NCI-H146 treated with DMSO at 0.1 percent for 48 hours (cell line): ENCODE measurements at regions not wholly inside any gene's neighbourhood (a gene's known extent, or its start where the extent isn't known, plus 50 kb on each side); places are given as distances from the start of the nearest gene placed in this dataset.
A peak's percentile ranks its signal among the peaks of the same experiment; 100 is the strongest.
"Not testable (repeated sequence)": the region's sequence is repeated elsewhere in the genome, so short reads cannot be mapped to it uniquely, and the experiment has no call there.

Experiments
- DNase-seq: peaks from one replicate; lab custom pipeline; 2025; ENCODE audit not compliant: unreplicated experiment; lab: John Stamatoyannopoulos, UW

DNA sequence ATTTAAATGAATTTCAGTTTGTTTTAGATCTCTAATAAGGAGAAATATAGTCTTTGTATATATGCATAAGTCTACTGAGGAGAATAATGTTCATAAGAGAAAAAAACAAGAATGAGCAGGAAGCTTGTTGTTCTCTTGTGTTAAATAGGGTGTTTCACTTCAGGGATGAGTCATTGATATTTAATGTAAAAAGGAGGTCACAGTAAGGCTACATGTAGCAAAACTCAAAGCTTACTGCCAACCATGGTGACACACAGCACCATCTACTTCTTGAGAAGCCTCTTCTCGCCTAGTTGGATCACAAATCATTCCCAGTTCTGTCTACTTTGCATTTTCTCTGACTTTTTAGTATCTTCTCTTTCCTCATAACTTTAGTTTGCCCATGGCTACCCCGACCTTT is 1466.0 kb upstream of the C9orf72 start:
- no peak for DNase-seq

DNA sequence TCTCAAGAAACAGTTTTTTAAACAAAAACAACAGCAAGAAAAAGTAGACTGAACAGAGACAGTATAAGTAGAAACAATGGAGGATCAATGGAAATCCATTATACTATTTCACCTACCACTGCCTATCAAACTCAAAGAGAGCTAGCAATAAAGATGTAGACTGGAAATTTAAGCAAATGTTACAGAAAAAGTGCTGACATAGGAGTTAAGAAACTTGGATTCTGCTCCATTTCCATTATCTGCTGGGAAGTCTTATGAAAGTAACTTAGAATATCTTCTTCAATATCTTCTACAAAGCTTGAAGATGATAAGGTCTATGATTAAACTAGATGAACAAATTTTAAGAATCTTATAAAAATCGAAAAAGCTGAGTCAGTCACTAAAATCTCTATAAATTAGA is 1469.8 kb upstream of the C9orf72 start:
- DNase-seq, result no peak

DNA sequence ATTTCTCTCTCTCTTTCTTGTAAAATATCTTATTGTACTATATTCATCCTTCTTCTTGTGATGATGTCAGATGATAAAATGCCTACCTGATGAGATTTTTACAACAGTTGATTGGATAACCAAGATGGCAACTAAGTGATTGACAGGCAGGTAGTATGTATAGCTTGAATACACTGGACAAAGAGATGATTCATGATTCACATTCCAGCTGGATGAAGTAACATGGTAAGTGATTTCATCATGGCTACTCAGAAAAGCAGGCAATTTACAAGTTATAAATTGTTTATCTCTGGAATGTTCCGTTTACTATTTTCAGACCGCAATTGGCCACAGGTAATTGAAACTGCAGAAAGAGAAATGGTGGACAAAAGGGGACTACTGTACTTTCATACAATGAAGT is 1471.7 kb upstream of the C9orf72 start:
- no peak for DNase-seq

DNA sequence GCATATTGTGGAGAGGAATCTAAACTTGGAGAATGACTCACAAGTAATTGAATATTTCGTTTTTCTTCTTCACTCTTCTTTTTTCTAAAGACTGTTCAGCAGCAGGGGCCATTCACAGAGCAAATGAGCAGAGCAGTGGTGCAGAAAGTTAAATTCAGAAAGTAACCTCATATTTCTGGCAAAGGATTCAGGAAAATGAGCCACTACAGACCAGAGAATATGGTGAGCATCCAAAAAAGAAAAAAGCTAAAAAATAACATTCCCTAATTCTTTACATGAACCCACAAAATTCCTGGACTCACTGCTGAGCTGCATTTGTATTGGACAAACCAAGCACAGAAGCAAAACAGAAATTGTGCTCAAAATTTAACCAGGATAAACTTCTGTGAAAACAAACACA is 1486.8 kb upstream of the C9orf72 start:
- no peak for DNase-seq

DNA sequence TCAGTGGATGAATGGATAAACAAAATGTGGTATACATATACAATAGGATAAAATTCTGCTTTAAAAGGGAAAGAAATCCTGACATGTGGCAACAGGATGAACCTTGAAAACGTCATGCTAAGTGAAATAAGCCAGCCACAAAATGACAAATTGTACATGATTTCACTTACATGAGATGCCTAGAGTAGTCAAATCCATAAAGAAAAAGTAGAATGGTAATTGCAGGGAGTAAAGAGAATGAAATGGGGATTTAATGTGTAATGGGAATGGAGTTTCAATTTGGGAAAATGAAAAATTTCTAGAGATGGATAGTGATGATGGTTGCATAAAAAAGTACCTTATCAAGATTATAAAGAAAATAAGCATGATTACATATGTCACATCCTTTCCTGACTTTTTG is 1489.2 kb upstream of the C9orf72 start:
- DNase-seq, result no peak

DNA sequence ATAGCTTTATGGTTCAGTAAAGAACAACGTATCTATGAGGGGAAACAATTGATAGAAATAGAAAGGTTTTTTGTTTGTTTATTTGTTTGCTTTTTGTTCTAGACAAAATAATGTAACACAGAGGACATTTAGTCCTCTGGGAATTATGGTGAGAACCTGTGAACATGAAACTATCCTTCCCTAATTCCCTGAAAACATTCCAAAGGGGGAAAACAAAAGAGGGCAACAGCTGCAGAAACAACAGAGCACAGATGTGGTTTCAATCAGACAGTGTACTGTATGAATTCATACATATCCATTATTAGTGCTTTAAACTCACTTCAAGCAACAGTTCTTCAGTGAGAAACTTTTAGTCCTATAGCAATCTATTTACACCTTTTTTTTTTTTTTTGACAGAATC is 1489.8 kb upstream of the C9orf72 start:
- no peak for DNase-seq

DNA sequence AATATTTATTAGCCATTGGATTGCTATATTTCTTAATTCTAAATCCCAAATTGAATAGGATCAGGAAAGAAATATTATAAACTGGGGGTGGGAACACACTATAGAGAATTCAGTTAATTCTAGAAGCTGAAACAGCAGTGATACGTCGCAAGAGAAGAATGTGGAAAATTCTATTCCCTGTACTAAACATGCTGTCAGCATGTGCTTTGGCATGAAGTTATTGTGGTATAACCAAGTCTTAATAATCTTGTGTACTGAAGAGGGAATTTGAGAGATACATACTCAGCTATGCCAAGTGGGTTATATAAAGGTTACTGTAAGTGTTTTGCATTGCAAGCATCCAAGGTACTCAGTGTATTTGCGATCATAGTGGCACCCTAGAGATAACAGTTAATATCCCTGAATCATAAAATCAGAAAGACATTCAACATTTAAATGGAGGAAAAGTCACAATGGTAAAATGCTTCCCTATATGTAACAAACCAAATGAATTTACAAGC is 1492.9 kb upstream of the C9orf72 start:
- DNase-seq, result no peak

DNA sequence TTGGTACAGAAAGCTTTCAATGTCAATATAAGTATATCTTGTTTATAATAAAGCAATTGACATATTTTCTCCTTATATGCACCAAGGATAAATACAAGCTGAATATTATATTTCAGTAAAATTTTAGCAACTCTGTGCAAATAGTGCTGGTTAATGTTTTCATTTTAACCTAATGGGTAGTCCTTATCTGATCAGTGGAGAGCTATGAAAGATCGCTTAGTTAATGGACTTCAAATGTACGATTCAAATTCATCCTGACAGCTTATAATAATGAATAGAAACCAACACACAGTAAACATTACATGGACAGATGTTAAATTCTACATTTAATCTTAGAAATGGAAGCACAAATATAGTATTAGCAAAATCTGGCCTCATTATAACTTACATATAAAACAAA is 1495.2 kb upstream of the C9orf72 start:
- no peak for DNase-seq

DNA sequence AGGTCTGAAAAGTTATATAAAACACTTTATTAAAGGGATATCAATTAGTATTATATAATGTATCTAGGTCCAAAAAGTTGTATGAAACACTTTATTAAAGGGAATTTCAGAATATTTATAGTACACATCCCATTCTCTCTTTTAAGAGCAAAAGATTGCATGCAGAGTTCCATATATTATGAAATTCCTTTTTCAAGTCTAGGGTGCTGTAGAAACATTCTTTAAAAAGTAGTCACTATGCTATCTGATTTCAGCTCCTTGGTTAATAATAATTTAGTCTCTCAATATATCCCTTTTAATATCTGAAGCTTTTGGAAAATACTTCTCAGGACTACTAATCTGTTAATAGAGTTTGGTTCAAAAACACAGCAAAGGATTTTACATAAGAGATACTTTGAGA is 1496.1 kb upstream of the C9orf72 start:
- no peak for DNase-seq

DNA sequence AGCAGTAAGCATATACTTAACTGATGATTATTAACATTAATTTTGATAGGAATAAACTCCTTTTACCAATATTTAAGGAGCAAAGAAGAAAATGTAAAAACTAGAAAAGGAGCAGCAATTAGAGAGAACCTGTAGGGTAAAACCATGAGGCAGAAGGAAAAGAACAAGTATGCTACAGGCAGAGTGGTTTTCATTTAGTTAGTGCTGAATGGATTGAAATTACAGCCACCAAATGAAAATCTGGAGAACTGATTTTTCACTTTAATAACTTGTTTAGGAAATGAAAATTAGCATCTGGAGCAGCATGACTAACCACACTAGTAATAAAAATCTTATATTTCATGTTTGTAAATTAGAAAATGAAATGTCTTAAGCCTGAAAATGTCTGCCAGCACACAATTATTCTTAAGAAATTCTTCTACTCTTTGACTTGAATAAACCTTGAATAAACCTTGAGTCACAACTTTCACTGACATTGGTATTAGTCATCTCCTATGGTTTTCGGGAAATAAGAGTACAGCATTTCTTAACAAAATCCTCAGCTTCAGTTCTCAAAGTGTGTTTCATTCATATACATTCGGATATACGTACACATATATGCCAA is 1504.9 kb upstream of the C9orf72 start:
- no peak for DNase-seq

DNA sequence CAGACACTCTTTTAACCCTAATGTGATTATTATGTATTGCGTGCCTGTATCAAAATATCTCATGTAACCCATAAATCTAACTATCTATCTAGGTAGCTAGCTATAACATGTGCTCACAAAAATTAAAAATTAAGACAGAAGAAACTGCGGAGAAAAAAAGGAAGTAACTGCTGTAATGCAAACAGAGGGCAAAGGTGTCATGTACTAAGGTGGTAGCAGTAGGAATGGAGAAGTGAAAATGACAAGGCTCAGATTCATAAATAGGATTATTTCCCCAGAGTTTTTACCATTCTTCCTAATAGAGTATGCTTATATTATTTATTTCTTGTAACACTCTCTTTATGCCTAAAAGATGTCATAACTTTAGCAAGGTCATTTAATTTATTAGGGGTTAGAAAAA is 1527.5 kb upstream of the C9orf72 start:
- no peak for DNase-seq

DNA sequence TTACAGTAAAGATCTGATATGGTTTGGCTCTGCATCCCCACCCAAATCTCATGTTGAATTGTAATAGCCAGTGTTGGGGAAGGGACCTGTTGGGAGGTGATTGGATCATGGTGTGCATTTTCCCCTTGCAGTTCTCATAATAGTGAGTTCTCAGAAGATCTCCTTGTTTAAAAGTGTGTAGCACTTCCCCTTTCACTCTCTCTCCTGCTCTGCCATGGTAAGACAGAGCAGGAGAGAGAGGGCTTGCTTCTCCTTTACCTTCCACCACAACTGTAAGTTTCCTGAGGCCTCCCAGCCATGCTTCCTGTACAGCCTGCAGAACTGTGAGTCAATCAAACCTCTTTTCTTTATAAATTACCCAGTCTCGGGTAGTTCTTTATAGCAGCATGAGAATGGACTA is 1530.9 kb upstream of the C9orf72 start:
- not testable (repeated sequence) for DNase-seq

DNA sequence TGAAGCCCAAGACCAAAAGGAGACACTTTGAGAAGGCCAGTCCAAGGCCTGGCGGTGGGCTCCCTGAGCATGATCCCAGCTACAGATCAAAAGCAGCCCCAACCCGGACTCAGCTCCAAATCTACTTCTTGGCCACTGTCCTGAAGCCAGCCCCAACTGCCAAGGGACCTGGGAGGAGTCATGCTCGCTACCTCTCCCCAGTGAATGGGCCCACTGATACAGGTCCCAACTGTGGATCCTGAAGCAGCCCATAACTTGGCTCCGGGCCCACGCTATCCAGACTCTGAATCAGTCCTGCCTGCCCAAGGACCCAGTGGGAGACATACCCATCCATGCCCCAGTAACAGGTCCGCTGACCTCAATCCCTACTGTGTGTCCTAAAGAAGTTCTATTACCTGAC is 1545.3 kb upstream of the C9orf72 start:
- no peak for DNase-seq

DNA sequence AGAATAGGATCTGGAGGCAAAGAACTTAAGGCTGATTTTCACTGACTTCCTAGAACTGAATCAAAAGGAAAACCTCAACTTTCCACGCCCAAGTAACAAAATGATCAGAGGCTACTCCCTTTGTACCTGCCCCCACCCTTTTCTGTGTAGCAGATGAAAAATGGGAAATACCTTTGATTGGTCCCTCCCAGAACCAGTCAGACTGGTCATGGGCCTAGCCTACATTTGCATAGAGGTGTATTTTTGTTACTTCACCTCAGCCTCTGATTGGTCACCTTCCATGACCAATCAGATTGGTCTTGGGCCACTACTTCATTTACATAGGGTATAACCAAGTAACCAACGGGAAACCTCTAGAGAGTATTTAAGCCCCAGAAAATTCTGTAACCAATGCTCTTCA is 1553.5 kb upstream of the C9orf72 start:
- no peak for DNase-seq

DNA sequence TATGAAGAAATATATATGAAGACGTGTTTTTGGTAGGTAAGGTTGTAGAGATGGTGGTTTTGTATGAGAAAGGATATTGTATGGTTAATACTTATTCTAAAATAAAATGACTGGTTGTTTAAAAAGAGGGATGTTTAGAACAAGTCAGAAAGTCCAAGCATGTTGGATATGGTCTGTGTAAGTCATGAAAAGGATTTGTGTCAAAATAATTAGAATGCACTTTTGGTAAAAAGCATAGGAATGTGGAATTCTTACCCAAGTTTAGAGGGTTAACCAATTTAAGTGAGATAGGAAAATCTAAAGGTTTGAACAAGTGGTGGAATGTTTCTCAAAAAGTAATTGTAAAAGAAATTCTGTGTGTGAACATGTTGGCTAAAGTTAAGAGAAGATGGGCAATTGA is 1556.5 kb upstream of the C9orf72 start:
- DNase-seq, result no peak

DNA sequence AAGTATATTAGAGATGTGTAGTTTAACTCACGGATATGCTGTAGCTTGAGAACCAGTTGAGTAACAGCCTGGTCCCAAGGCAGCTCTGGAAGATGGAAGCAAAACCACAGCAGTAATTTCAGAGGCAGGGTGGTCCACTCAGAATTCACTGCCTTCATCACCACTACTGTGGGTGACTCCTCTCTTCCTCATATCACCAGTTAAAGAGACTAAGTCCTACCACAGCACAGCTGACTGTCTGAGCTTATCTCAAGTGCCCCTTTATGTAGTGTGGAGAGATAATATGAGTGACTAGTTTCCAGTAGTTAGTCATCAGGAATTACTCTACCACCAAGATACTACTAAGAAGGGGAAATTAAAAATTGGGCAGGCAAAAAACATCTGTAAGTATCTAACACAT is 1571.2 kb upstream of the C9orf72 start:
- DNase-seq, result peak; percentile 81

DNA sequence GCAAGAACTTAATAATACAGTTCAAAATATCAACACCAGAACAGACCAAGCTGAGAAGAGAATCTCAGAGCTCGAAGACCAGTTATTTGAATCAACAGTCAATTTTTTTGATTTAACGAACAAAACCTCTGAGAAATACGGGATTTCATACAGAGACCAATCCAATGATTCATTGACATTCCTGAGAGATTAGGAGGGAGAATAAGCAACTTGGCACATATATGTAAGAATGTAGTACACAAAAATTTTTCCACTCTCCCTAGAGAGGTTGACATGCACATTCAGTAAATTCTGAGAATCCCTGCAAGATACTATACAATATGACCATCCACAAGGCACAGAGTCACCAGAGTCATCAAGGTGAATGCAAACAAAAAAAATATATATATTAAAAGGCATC is 1577.3 kb upstream of the C9orf72 start:
- DNase-seq, result no peak

DNA sequence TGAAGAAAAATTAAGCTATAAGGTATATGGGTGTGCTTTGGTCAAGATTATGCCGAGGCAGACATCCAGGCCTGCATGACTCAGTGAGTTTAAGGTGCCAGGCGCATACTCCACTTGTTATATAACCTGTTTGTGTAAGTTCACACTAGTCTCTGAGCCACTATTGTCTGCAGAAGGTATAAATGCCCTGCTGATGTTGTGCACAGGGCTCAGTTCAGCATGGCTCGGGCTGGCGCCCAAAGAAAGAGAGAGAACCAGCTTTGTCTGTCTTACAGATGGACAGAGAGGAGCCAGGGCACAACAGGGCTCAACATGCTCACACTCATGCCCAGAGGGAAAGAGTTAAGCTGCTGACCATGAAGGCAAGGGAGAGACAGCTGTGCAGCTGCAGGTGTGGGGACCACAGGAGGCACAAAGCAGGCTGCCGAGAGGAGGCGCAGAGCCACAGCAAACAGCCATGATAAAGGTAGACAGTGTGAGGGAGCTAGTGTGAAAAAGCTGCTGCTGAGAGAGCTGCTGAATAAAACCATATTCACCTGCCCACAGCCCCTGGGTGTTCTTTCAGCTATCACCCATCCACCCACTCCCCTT is 1587.6 kb upstream of the C9orf72 start:
- DNase-seq, result peak; percentile 91

DNA sequence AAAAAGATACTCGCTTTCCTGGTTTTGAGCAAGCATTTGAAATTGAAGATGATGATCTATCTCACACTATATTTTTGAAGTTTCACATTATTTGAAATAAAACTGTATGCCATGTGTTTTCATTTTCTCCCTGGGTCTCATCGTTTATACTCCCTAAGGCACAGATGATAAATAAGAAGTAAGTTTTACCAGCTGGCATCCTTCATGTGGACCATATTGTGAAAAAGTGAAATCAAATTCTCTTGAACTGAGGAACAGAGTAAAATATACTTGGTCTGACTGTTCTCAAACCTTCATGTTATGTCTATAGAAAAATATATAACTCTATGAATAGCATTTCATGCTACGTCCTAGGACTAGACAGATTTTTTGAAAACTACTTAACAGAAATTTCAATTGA is 1600.9 kb upstream of the C9orf72 start:
- no peak for DNase-seq

DNA sequence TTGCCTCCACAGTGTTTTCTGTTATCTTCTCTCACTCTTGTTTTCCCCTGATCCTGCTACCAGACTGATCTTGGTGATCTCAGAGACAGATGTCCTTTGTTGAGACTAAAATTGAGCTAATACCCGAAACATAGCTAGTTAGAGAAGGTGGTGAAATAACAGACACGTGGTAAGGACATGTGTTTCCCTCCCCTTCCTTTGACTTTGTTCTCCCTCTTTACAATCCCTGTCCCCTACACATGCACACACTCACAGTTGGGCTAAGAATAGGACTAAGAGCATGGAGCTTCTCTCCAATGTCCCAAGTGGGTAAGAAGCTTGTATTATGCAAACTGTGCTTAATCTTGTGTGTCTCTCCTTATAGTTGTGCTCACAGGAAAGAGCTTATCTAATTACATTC is 1603.0 kb upstream of the C9orf72 start:
- no peak for DNase-seq

DNA sequence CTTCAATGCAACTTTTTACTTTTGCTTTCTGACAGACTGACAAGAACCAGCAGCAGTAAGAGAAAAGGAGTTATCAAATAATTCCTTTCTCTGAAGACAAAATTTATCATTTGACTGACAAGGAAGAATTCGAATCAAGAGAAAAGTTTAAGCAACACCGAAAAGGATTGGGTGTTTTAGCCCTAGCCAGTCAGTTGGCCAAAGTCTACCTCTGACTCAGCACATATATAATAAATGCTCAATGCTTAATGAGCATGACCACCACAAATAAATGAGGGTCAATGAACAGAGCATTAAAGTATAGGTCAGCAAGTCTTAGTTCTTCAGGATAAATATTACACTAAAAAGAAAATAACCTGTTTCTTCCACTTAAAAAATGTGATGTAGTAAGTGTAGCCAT is 1603.5 kb upstream of the C9orf72 start:
- no peak for DNase-seq

DNA sequence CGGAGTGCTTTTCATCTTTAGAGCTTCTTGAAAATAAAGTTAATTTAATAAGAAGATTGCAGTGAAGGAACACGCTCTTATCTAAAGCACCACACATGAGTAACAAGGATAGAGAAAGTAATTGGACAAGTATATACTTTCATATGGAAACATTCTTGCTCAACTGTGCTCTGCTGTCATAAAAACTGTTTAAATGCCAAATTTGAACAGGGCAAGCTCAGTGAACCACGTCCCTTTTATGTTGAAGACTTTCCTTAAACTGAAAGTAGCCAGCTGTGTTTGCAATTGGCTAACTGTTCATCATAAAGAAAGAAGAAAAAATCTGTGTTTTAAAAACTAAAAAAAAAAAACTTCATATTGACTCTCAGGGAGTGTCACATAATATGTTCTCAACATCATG is 1610.7 kb upstream of the C9orf72 start:
- no peak for DNase-seq

DNA sequence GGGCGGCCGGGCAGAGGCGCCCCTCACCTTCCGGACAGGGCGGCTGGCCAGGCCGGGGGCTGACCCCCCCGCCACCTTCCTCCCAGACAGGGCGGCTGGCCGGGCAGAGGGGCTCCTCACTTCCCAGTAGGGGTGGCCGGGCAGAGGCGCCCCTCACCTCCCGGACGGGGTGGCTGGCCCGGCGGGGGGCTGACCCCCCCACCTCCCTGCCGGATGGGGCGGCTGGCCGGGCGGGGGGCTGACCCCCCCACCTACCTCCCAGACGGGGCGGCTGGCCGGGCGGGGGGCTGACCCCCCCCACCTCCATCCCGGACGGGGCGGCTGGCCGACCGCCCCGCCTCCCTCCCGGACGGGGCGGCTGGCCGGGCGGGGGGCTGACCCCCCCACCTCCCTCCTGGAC is 1615.5 kb upstream of the C9orf72 start:
- DNase-seq, result not testable (repeated sequence)
